GM18870 (cell line): ENCODE measurements at regions not wholly inside any gene's neighbourhood (a gene's known extent, or its start where the extent isn't known, plus 50 kb on each side); places are given as distances from the start of the nearest gene placed in this dataset.

Experiments
- ATAC-seq: cut with Tn5 transposase; IDR thresholded peaks from one replicate; pipeline ENCODE4 v1.9.1; 2021; ENCODE audit warnings: moderate library complexity; ENCODE audit not compliant: unreplicated experiment

- ATAC-seq, result no peak
Observed at GRCh38 chr13:73421310-73421912, 362.6 kb downstream of the KLF5 start.

- ATAC-seq, result no peak
Observed at GRCh38 chr13:73419186-73419585, 360.4 kb downstream of the KLF5 start.

DNA sequence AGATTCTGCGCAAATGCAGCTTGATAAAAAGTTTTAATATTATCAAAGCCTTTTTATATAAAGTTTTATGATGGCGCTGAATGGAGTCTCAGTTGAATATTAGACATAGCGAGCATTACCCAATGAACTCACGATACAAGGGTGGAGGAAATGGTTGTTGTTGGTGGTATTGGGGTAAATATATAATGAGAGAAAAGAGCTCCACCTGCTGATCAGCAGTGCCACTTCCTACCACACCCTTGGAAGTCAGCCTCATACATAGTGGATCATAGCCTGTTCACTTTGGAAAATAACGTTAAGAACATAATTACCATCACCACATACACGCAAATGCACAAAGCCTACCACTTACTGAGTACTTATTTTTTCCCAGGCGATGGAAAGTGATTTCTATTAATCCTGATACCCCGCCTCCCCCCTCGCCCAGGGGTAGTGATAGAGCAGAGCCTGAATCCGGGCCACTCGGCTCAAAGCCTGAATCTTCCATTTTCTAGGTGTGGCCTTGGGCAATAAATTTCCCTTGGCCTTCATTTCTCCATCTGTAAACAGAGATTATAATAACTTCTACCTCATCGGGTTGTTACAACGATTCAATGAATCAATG, 358.3 kb downstream of the KLF5 start:
- ATAC-seq, result no peak

DNA sequence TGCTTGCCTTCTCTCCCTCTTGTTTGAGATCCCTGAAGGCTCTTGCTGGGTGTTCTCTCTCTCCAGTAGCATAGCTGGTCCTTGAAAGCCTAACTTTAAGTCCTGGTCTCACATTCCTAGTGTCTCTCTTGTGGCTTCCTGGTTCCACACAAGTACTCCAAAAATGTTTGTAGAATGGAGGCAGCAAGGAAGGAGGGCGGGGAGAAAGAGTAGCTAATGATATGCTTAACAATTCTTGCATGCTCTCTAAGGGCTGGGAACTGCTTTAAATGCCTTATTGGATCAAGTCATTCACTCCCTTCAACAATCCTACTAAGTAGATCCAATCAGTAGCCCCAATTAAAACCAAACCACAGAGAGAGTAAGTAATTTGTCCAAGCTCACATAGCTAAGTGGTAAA, 357.3 kb downstream of the KLF5 start:
- no peak for ATAC-seq

DNA sequence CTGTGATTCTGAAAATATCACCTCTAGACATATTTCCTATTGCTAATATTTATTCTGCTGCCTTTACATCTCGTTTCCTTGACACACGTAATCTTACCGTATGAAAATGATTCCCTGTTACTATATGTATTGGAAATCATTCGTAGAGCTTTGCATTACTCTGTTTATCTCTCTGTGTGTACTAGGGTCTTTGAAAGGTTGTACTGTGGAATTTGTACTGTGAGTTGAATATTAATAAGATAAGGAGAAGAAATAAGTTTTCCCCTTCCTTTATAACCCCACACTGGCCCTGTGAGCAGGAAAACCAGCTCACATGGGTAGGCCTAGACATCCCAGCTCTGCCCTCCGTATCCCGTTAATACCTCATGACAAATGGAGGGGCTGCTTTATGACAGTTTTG, 354.9 kb downstream of the KLF5 start:
- no peak for ATAC-seq

DNA sequence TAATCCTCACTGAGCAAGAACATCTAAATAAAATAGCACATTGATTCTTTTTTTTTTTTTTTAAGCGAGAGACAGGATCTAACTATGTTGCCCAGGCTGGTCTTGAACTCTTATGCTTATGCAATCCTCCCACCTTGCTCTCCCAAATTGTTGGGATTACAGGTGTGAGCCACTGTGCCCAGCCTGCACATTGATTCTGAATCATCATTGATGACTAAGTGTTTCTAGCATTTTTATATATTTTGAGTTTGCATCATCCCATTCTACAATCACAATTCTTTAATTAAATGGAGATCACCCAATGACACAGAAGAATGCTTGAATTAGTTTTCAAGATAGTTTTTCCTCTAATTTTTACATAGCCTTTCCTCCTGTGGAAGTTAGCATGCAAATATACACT, 354.1 kb downstream of the KLF5 start:
- ATAC-seq, result no peak

GRCh38 chr13:73411067-73411809, 352.4 kb downstream of the KLF5 start:
- no peak for ATAC-seq

DNA sequence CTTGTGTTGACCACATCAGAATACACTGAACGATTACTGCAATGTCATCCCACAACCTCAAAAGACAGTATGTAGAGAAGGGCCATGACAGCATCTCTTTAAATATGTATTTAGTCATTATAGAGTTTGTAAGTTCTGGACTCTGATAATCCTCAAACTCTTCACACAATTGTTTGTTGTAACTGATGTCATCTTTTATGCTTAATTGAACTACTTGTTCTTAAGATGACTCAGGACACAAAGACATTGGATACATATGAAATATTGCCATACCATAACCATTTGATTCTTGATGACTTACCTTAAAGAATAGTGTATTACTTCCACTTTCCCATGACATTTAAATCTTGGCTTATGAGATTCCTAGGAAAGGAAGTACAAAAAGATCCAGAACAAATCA, 347.6 kb downstream of the KLF5 start:
- no peak for ATAC-seq

GRCh38 chr13:73404581-73404980, 345.8 kb downstream of the KLF5 start:
- no peak for ATAC-seq

GRCh38 chr13:73403355-73404120, 344.7 kb downstream of the KLF5 start:
- ATAC-seq, result no peak

GRCh38 chr13:73401769-73402168, 343.0 kb downstream of the KLF5 start:
- no peak for ATAC-seq

- no peak for ATAC-seq
Observed at GRCh38 chr13:73399347-73400216, 340.8 kb downstream of the KLF5 start.

DNA sequence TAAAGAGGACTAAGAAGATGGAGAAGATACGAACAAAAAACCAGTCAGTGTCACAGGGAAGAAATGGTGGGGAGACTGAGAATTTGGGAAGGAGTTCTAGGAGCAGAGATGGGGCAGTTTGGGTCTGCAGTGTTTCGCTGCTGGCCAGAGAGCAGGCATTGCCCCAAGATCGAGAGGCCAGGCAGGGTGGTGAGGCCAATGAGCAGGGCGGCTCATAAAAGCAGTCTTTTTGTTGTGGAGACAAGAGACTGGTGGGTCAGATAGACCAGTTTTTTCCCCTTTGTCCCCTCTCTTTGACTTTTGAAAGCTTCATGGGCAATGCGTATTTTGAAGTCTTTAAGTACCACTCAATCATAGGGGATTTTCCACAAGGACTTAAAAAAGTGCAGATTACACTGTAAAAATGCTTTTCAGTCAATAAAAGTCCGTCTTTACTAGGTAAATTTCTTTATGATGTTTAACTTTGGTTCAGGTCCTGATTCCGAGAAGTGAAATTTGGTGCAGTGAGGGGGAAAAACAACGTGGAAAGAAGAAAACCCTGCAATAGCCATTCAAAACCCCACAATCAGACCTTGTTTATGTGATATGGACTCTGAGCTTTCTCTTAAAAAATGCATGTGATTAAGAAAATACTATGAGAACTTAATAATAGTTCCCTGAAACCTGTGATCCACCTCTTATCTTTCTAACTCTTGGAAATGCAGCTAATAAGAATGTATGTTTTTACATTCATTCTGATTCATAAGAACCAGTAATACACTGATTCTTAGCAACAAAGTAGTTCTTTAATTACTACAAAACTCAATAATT, 338.9 kb downstream of the KLF5 start:
- ATAC-seq, result no peak

DNA sequence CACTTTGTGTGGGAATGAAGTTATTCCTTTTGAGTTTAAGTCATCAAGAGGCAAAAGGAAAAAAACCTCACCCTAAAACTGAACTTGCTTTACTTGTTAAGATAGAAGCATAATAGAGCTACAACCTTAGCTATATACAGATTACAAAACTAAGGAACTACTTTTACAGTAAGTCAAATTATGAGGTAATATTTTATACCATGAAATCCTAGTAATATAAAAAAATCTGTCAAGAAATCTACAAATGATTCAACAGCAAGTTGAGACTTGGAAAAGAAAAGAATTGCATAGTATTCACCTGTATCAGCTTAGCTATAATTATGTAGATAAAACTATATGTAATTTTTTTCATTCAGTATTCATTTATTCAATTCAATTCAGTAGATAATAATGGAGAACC, 335.3 kb downstream of the KLF5 start:
- ATAC-seq, result no peak

DNA sequence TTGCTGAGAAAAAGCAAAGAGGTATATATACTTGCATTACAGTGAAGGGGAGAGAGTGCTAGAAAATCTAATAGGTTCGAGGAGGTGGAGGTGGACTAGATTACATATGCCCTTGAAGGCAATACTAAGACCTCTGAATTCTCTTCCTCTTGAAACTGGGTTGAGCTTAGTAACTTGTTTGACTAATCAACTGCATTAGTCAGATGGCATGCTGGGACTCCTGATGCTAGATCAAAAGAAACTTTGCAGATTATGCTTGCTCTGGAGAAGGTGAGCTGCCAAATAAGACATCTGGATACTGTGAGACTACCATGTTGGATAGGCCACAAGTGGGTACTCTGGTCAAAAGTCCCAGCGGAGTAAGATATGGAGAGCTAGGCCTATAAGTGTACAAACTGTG, 331.3 kb downstream of the KLF5 start:
- ATAC-seq, result no peak

- ATAC-seq, result no peak
Observed at GRCh38 chr13:73388586-73388985, 329.8 kb downstream of the KLF5 start.

DNA sequence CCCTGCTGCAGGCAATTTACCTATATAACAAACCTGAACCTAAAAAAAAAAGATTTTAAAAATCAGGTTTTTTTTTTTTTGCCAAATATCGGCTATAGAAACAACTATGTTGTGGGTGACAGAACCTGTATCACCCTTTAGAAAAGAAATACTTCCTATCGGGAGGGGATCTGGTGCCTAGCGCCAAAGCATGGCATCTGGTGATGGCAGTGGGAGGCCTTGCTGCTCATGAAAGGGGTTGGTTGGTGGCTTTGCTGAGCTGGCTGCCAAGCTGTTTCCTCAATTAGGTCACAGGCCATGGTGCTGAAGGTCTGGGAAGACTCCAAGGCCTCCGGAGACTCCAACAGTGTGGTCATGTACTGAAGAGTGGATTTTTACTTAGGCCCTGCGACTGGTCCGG, 328.5 kb downstream of the KLF5 start:
- no peak for ATAC-seq

- ATAC-seq, result no peak
Observed at GRCh38 chr13:73385848-73386247, 327.0 kb downstream of the KLF5 start.

- no peak for ATAC-seq
Observed at GRCh38 chr13:73372666-73373627, 314.1 kb downstream of the KLF5 start.
